HEK293T (cell line): ENCODE measurements at regions not wholly inside any gene's neighbourhood (a gene's known extent, or its start where the extent isn't known, plus 50 kb on each side); places are given as distances from the start of the nearest gene placed in this dataset.

Experiments
- ARNT ChIP-seq: fragments of 450-650 bp; IDR thresholded peaks from 2 replicates; pipeline ENCODE4 v1.6.1; 2017; ENCODE audit warnings: mild to moderate bottlenecking
- ELF4 ChIP-seq: fragments of 450-650 bp; IDR thresholded peaks from 2 replicates; pipeline ENCODE4 v1.6.1; 2017; ENCODE audit warnings: antibody characterized with exemption
- NFRKB ChIP-seq: fragments of 450-650 bp; IDR thresholded peaks from 2 replicates; pipeline ENCODE4 v1.6.1; 2016; ENCODE audit warnings: mild to moderate bottlenecking, moderate library complexity
- SP1 ChIP-seq: fragments of 450-650 bp; IDR thresholded peaks from 2 replicates; pipeline ENCODE4 v1.6.1; 2017
- TARDBP ChIP-seq: fragments of 450-650 bp; IDR thresholded peaks from 2 replicates; pipeline ENCODE4 v1.6.1; 2016

- no peak for TF ChIP-seq NFRKB
- TF ChIP-seq ELF4, result no peak
- TF ChIP-seq SP1, result no peak
- no peak for TF ChIP-seq TARDBP
- no peak for TF ChIP-seq ARNT
These were observed 101.9 kb downstream of the MTRR start for GRCh38 chr5:7970816-7971215.
